HG03469 (cell line): ENCODE measurements at regions not wholly inside any gene's neighbourhood (a gene's known extent, or its start where the extent isn't known, plus 50 kb on each side); places are given as distances from the start of the nearest gene placed in this dataset.

ENCODE experiments used
- ATAC-seq: cut with Tn5 transposase; IDR thresholded peaks from one replicate; pipeline ENCODE4 v1.9.1; 2021; ENCODE audit warnings: mild to moderate bottlenecking, moderate library complexity, moderate number of reproducible peaks; ENCODE audit not compliant: unreplicated experiment

DNA sequence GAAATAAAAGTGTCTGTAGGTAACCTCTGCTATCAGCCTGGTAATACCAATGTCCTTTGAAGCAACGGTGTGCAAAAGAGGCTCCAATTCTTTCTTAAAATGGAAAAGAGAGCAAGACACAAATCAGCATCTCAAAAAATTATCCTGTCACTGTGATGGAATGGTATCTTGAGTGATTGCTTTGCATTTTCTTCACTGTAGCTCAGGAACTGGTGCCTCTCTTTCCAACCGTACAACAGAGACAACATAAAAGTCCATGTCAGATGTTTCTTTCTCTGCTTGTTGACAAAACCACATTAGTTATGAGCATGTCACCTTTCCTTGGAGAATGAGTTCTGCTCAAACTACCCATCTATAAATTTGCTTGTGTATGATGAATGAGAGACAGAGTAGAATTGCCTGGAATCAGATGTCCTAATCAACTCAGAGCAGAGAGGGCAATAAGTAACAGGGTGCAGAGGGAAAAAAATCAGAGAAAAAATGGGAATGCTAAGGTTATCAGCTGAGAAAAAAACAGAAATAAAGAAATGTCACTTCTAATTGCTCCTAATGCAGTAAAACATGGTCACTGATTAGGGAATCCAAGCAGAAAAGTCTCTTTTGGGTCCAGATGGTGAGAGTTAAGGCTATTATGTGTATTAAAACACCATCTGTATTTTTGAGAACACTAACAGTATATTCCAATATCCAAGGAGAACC, 465.0 kb upstream of the ATP2B1 start:
- no peak for ATAC-seq

DNA sequence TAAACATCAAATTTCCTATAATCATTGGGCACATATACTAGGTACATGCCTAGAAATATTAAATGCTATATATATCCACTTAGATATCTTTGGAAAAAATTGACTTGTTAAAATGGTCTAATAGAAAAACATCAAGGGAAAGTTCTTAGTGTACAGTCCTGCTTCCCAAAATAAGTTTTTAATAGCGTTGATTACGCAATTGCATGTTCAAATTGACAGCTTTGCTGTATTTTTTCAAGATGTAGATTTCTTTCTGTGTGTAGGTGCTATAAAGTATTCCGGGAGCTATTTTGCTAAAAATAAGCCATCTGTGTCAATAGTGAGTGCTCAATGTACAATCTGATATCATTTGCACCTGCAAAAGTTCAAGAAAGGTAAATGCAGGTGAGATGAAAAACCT, 463.9 kb upstream of the ATP2B1 start:
- ATAC-seq: no peak

DNA sequence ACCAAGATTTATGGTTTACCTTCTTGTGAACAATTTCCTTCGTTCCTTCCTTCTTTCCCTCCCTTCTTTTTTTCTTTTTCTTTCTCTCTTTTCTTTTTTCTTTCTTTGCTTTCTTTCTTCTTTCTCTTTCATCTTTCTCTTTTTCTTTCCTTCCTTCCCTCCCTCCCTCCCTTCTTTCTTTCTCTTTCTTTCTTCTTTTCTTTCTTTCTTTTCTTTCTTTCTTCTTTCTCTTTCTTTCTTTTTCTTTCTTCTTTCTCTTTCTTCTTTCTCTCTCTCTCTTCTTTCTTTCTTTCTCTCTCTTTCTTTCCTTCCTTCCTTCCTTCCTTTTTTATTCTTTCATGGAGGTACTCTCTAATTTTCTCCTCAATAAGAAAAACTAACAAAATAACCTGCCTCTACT, 462.1 kb upstream of the ATP2B1 start:
- no peak for ATAC-seq

DNA sequence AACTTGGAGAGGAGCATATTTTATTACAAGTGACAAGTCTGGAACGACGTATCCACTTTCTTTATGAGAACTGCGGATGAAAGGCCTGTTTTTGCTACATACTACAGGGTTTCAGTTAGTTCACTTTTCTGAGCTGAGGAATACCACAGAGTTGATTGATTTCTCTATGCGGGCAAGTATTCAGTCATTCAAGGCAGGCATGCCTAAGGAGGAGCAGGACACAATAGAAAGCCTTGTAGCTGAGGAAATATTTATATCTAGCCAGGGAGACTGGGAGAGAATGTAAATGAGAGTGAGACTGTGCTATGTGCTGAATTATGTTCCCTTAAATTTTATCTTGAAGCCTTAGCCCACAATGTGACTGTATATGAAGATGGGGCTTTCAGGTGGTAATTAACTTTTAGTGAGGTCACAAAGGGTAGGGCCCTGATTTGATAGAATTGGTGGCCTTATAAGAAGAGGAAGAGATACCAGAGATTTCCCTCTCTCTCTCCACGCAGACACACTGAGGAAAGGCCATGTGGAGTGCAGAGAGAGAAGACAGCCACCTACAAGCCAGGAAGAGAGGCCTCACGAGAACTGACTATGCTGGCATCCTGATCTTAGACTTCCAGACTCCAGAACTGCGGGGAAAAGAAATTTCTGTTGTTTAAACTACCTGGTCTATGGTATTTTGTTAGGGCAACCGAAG, 459.0 kb upstream of the ATP2B1 start:
- no peak for ATAC-seq

DNA sequence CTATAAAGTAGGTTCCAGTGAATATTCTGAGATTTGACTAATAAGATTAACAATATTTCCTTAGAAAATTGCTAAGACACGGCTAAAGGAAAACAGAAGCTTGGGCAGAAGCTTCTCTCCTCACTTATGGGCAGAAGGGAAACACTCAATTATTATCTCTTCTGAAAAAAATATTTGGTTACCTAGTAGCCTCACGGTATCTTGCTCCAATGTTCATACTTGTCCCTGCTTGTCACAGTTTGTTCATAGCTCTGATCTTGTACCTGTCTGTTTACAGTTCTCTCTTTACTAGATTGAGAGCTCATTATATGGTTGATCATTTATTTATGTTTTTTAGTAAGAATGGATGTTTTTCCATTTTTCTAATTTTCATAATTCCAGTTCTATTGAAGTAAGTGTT, 458.0 kb upstream of the ATP2B1 start:
- ATAC-seq: no peak

DNA sequence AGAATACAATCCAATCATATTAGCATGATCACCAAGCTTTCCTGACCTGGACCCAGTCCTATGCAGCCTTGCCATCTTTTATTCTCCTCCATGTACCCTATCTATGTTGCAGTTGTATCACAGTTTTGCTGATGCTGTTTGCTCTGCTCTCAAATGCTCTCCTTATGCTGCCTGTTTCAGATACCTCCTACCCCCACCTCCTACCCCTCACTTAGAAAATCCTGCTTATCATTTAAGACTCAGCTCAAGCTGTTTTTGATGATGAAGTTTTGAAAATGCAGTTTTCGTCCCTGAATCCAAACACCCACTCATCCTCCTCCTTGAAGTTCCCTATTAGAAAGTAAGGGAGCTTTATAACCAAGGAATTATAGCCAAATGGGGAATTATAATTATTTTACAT, 457.4 kb upstream of the ATP2B1 start:
- no peak for ATAC-seq

DNA sequence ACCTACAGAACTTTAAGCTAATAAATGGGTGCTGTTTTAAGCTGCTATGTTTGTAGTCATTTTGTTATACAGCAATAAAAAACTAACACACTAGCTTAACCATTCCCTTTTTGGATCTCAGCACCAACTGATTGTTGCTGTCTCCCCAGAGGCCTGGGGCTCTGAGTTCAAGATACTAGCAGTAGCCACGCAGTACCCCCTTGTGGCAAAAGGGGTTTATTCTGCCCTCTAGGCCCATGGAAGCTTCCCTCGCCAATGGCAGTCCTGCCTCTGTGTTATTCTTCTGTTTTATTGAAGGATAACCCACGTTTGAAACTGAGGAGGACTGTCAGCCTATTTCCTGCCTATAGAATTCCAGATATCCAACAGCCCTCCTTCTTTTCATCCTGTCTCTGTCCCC, 455.3 kb upstream of the ATP2B1 start:
- no peak for ATAC-seq

DNA sequence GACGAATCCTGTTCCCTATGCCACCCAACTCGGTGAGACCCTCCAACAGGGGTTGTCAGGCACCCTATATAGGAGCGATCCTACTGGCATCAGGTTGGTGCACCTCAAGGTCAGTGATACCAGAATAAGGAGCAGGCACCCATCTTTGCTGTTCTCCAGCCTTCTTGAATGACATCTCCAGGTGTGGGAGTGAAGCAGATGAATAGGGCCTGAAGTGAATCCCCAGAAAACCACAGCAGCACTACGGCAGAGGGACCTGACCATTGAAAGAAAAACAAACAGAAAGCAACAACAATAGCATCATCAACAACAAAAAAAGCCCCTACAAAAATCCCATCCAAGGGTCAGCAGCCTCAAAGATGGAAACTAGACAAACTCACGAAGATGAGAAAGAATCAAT, 445.2 kb upstream of the ATP2B1 start:
- no peak for ATAC-seq

DNA sequence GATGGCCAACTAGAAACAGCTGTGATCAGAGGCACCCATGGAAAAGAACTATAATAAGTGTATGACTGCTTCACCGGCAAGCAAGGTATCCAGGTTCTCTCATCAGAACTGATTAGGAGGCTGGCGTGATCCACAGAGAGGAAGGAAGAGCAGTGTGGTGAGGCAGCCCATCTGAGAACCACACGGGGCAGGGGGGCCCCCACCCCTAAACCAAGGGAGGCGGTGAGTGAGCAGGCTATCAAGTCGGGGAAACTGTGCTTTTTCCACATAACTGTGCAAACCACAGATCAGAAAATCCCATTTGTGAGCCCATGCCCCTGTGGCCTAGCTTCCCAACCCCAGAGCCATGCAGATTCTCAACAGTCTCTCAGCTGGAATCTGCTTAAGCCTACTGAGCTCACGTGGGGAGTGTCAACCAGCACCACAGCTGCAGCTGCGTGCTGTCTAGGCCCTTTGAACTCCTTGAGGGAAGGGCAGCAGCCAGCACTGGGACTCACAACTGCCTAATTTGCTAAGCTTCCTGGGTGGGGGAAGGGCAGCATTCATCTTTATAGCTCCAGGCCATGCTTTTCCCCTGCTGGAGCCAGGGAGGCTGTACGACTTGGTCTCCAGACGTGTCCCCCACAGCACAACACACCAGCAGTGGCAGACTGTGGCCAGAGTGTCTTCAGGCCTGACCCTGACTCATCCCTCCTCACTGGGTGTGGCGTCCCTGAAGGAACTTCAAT, 444.4 kb upstream of the ATP2B1 start:
- ATAC-seq: no peak

DNA sequence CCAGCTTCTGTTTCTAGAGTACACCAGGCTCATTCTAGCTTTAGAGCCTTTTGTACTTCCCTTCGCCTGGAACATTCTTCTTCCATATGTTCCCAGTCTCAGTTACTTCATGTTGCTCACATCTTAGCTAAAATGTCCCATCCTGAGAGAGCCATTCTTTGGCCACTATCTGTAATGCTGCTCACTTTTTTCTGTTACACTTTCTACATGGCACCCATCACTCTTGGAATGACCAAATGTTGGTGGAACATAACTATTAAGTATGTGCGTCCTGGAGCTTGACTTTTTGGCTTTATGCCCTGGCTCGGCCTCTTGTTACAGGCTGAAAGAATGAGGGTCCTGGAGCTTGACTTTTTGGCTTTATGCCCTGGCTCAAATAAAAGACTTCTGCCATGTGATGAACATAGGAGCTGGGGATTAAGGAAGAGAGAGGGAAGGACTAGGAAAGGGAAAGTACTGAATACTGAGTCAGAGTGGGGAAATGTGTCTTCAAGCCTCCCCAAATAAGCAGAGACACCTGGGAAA, 442.9 kb upstream of the ATP2B1 start:
- no peak for ATAC-seq

DNA sequence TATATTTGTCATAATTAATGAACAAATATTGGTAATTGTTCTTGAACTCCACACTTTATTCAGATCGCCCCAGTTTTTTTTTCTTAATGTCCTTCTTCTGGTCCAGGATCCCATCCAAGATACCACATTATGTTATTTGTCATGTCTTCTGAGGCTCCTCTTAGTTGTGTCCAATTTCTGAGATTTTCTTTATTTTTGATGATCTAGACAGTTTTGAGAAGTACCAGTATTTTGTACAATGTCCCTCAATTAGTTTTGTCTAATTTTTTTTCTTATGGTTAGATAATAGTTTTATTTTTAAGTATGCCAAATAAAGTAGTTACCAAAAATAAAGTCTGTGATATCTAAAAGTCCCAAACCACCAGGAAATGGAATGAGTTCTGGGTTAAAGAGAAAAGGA, 440.8 kb upstream of the ATP2B1 start:
- ATAC-seq: no peak

DNA sequence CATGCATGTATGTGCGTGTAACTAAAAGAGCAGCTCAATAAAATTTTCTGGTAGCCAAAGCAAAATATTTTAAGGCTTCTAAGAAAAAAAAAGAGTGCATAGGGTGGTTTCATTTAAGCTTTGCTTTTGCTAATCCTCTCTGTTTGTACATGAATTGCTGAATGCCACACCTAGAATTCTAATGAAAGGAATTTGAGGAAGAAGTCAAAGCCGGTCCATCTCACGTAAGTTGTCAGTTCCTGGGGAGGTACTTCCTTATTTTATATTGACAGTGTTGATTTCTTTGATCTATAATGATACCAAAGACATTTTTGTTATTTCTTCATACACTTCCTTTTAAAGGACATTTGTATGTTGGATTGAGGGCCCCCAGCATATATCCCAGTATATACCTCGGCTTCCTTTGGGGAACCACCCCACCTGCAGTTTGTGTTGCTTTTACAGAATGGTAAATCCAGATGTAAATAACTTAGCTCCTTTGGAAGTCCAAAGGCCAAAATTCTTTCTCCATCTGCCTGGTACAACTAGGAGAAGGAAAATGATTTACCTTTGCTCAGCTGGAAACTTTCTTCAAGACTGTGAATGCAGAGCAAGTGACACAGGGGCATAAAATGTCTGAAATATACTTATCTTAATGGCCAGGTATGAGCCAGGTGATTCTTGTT, 420.9 kb upstream of the ATP2B1 start:
- no peak for ATAC-seq

DNA sequence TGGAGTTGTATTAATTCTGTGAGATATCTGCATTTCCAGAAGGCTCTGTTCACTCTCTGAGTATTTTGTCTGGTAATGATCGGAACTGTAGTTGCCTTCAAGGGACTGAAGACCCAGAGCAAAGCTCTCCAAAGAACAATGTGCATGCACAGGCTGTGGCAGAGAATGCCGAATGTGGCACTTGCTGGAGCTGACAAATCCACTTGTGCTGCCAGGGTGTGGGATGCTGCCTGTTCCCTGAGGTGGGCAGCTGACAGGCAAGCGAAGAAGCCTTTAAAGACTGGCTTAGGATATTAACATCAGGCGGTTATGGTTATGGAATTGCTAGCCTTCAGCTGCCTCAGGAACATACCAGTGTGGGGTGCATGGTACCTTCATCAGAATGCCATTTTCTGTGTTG, 419.9 kb upstream of the ATP2B1 start:
- no peak for ATAC-seq

DNA sequence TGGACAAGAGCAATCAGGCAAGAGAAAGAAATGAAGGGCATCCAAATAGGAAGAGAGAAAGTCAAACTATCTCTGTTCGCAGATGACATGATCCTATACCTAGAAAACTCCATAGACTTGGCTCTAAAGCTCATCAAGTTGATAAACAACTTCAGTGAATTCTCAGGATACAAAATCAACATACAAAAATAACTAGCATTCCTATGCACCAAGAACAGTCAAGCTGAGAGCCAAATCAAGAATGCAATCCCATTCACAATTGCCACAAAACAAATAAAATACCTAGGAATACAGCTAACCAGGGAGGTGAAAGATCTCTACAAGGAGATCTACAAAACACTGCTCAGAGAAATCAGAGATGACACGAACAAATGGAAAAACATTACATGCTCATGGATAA, 417.5 kb upstream of the ATP2B1 start:
- no peak for ATAC-seq

DNA sequence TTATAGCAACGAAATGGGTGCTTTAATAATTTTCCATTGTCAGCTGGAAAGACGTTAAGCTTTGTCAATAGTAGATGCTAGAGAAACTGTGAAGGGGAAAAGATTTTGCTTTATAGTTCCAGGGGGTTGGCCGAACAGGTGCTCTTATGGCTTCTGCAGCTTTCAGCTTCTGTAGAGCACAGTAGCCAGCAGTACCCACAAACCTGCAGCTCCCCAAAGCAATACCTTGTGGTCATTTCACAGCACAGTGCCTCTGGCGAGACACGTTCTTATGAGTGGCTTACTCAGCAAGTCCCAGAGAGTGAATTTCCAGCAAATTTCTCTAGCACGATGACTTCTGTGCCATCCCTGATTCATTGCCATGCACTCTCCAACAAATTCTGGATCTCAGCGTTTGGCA, 416.3 kb upstream of the ATP2B1 start:
- no peak for ATAC-seq

DNA sequence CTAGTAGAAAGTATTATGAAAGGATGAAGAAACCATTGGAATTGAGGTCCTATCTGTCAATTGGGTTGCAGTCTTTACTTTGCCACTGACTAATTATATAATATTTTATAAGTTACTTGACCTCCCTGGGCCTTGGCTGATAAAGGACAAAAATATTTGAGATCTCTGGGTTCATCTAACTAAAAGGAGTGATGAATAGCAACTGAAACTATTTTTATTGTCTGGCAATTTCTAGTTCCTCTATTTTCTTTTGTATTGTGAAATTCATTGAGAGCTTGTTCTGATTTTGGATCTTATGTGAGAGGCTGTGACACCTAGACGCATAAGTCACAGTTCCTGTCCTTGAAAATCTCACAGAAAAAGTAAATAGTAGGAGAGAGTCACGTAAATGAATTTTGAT, 415.7 kb upstream of the ATP2B1 start:
- no peak for ATAC-seq

DNA sequence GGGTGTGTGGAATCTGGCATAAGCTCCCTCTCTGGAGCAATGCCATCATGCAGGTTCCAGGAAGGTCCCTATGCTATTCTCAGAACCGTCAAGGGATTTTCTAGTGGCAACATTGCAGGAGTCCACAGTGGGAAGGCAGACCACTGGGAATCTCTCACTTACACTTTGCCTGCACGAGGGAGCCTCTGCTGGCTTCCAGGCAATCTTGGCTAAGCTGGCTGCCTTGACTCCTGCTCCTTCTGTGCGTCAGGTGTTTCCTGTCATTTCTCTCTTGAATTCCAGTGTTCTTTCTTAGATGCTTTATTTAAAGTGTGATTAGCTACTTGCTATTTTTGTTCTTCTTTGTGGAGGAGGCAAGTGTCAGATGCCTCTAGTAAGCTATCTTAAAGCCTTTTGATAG, 414.0 kb upstream of the ATP2B1 start:
- ATAC-seq: no peak

DNA sequence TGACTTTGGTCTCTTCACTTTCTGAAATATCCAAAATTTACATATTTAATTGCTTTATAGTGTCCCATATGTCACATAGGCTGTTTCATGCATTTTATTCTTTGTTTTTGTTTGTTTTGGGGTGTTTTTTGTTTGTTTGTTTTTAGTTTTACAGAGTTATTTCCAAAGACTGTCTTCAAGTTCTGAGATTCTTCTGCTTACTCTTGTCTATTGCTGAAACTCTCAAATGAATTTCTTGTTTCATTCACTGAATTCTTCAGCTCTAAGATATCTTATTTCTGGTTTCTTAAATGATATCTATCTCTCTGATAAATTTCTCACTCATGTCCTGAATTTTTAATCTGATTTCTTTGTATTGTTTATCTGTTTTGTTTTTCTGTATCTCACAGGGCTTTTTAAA, 412.0 kb upstream of the ATP2B1 start:
- ATAC-seq: no peak

DNA sequence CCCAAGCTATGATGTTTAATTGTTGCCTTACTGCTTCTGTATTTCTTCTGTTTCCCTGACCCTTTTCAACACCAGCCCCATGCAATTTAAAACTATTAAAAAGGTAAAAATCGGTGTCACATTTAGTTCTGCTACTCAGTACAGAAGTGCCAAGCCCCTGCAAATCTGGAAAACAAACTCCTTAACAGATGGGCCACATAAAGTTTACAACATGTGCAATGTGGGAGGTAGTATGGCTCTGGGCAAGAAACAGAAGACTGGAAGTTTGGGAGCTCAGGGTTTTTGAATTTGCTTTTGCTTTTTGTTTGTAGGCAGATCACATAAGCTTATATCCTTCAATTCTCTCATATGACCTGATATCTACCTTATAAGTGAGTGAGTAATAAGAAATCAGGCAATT, 404.0 kb upstream of the ATP2B1 start:
- no peak for ATAC-seq

DNA sequence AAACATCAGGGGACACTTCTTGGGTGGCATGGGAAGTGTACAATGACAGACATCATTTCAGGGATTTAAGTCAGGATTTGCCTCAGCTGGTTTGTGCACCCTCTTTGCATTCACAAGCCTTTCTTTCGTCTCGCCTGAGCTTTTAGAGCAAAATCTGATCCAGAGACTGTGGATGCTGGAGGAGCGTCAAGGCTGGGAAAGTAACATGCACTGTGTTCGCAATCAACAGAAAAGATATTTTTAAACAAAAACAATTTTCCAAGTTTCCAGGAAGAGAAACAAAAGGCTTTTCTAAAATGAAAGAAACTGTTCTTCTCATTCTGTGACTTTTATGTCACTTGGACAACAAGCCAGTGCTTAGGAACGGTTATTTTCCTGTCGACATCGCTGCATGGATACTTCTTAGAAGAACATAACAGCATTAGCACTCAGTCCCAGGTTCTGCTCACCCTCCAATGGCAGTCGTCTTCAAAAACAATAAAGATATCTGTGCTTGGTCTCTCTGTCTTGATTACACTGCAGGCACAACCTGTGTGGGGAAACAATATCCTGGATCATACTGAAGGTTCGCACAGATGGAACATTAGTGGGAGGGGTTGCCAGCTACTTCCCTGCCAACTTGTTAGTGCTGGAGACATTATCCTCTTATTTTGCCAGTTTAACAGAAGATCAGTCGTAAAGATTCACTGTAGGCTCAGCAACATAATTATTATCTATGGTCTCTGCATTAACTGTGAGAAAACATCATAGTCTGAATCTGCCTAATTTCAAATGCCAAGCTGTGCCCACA, 403.3 kb upstream of the ATP2B1 start:
- ATAC-seq: no peak

DNA sequence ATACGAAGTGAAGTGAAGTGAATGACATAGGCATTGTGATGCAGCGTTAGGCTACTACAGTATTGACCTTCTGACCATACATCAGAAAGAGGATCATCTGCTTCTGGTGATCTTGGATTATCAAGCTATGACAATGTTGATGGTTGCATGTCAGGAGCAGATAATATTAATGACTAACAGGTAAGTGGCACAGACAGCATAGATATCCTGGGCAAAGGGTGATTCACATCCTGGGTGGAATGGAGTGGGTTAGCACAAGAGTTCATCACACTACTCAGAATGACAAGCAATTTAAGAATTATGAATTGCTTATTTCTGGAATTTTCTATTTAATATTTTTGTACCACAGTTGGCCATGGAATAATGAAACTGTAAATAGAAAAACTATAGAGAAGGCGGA, 397.9 kb upstream of the ATP2B1 start:
- no peak for ATAC-seq
